ENCODE measurements at regions not wholly inside any gene's neighbourhood (a gene's known extent, or its start where the extent isn't known, plus 50 kb on each side); places are given as distances from the start of the nearest gene placed in this dataset.

- DNase-seq (no peak), ATAC-seq (no peak)
- no peaks in the 10 kb centered on the region for H3K9me2 ChIP-seq (replicated peaks; ENCODE audit: low read length)
- H3K27ac ChIP-seq (ENCODE audit: low read length), result no peak overlapping the region
- no peaks in the 10 kb centered on the region for H3K9me3 ChIP-seq (ENCODE audit: low read length)
- H3F3A ChIP-seq (ENCODE audit: low read length, unreplicated experiment), result no peaks in the 10 kb centered on the region
- H3K4me2 ChIP-seq (ENCODE audit: low read length), result no peak overlapping the region
- no TSS peak for BruUV-seq (replicated peaks)
- H3K4me3 ChIP-seq (ENCODE audit: low read length), result no peak overlapping the region
- no peak overlapping the region for H3K9ac ChIP-seq (ENCODE audit: low read length)
- CTCF ChIA-PET, result no interaction called here
- intact Hi-C loops (cut with micrococcal nuclease), result no loop called here
- H3K36me3 ChIP-seq (ENCODE audit: low read depth, low read length), result no peaks in the 10 kb centered on the region
- no peaks in the 10 kb centered on the region for H3K27me3 ChIP-seq (ENCODE audit: low read length)
- TF ChIP-seq EZH2 (IDR thresholded peaks at IDR 0.05; ENCODE audit: low read length, unreplicated experiment) (no peak), EZH2phosphoT487 (IDR thresholded peaks at IDR 0.05; ENCODE audit: borderline replicate concordance, low read length) (no peak), CTCF (conservative IDR thresholded peaks at IDR 0.05; ENCODE audit: low read depth, low read length) (no peak)
- no peak overlapping the region for H2AFZ ChIP-seq (ENCODE audit: low read length)
- no peaks in the 10 kb centered on the region for H3K79me2 ChIP-seq (ENCODE audit: low read length)
- H4K20me1 ChIP-seq (ENCODE audit: low read length), result no peaks in the 10 kb centered on the region
- POLR2A ChIA-PET (ENCODE audit: unreplicated experiment), result no interaction called here
- H3K4me1 ChIP-seq (ENCODE audit: insufficient read depth, low read length), result peaks cover 5% of the 10 kb centered on the region
Observed at GRCh38 chr4:26176598-26177149, 144.1 kb upstream of the RBPJ start.

- ChIA-PET CTCF (no interaction called here), POLR2A (ENCODE audit: unreplicated experiment) (no interaction called here)
- Histone ChIP-seq H3K9ac (ENCODE audit: low read length) (no peak overlapping the region), H3K79me2 (ENCODE audit: low read length) (no peaks in the 10 kb centered on the region), H3K4me1 (ENCODE audit: insufficient read depth, low read length) (peaks cover 20% of the 10 kb centered on the region), H3K9me3 (ENCODE audit: low read length) (no peaks in the 10 kb centered on the region), H3K27me3 (ENCODE audit: low read length) (no peaks in the 10 kb centered on the region), H3K36me3 (ENCODE audit: low read depth, low read length) (no peaks in the 10 kb centered on the region), H3K4me2 (ENCODE audit: low read length) (no peak overlapping the region), H3K27ac (ENCODE audit: low read length) (no peak overlapping the region), H3K9me2 (replicated peaks; ENCODE audit: low read length) (no peaks in the 10 kb centered on the region), H3F3A (ENCODE audit: low read length, unreplicated experiment) (no peaks in the 10 kb centered on the region), H4K20me1 (ENCODE audit: low read length) (no peaks in the 10 kb centered on the region), H2AFZ (ENCODE audit: low read length) (no peak overlapping the region), H3K4me3 (ENCODE audit: low read length) (no peak overlapping the region)
- TF ChIP-seq CTCF (conservative IDR thresholded peaks at IDR 0.05; ENCODE audit: low read depth, low read length), result no peak
- no peak for TF ChIP-seq EZH2phosphoT487 (IDR thresholded peaks at IDR 0.05; ENCODE audit: borderline replicate concordance, low read length)
- no peak for TF ChIP-seq EZH2 (IDR thresholded peaks at IDR 0.05; ENCODE audit: low read length, unreplicated experiment)
- no TSS peak for BruUV-seq (replicated peaks)
- intact Hi-C loops (cut with micrococcal nuclease), result no loop called here
- ATAC-seq (no peak), DNase-seq (no peak)
Observed at GRCh38 chr4:26178854-26179253, 142.0 kb upstream of the RBPJ start.

GRCh38 chr4:26179316-26179760 lies 141.5 kb upstream of the RBPJ start:
- Histone ChIP-seq H3K4me2 (ENCODE audit: low read length) (no peak overlapping the region), H3K9me2 (replicated peaks; ENCODE audit: low read length) (no peaks in the 10 kb centered on the region), H3K9ac (ENCODE audit: low read length) (no peak overlapping the region), H3F3A (ENCODE audit: low read length, unreplicated experiment) (no peaks in the 10 kb centered on the region), H3K27me3 (ENCODE audit: low read length) (no peaks in the 10 kb centered on the region), H3K79me2 (ENCODE audit: low read length) (no peaks in the 10 kb centered on the region), H3K4me1 (ENCODE audit: insufficient read depth, low read length) (peaks cover 20% of the 10 kb centered on the region), H4K20me1 (ENCODE audit: low read length) (no peaks in the 10 kb centered on the region), H3K36me3 (ENCODE audit: low read depth, low read length) (no peaks in the 10 kb centered on the region), H3K27ac (ENCODE audit: low read length) (no peak overlapping the region), H2AFZ (ENCODE audit: low read length) (no peak overlapping the region), H3K9me3 (ENCODE audit: low read length) (no peaks in the 10 kb centered on the region), H3K4me3 (ENCODE audit: low read length) (no peak overlapping the region)
- DNase-seq (no peak), ATAC-seq (no peak)
- intact Hi-C loops (cut with micrococcal nuclease), result no loop called here
- POLR2A ChIA-PET (ENCODE audit: unreplicated experiment), result no interaction called here
- TF ChIP-seq CTCF (conservative IDR thresholded peaks at IDR 0.05; ENCODE audit: low read depth, low read length), result no peak
- TF ChIP-seq EZH2phosphoT487 (IDR thresholded peaks at IDR 0.05; ENCODE audit: borderline replicate concordance, low read length), result no peak
- TF ChIP-seq EZH2 (IDR thresholded peaks at IDR 0.05; ENCODE audit: low read length, unreplicated experiment), result no peak
- CTCF ChIA-PET, result no interaction called here
- BruUV-seq (replicated peaks), result no TSS peak

Data from PC-3 (cell line).